ENCODE measurements at regions not wholly inside any gene's neighbourhood (a gene's known extent, or its start where the extent isn't known, plus 50 kb on each side); places are given as distances from the start of the nearest gene placed in this dataset.
"Not testable (repeated sequence)": the region's sequence is repeated elsewhere in the genome, so short reads cannot be mapped to it uniquely, and the experiment has no call there.

- DNase-seq, result no peak
Measured at GRCh38 chr13:61988810-61989209, 573.2 kb upstream of the PCDH20 start.

GRCh38 chr13:61975001-61975400 lies 559.4 kb upstream of the PCDH20 start:
- DNase-seq, result no peak

GRCh38 chr13:61965756-61966155 lies 550.1 kb upstream of the PCDH20 start:
- no peak for DNase-seq

GRCh38 chr13:61960981-61961380 lies 545.3 kb upstream of the PCDH20 start:
- DNase-seq, result no peak

- no peak for DNase-seq
Measured at GRCh38 chr13:61954092-61954491, 538.4 kb upstream of the PCDH20 start.

GRCh38 chr13:61950828-61951227 lies 535.2 kb upstream of the PCDH20 start:
- no peak for DNase-seq

- no peak for DNase-seq
Measured at GRCh38 chr13:61944329-61944929, 528.8 kb upstream of the PCDH20 start.

- DNase-seq, result no peak
Measured at GRCh38 chr13:61935710-61936109, 520.1 kb upstream of the PCDH20 start.

GRCh38 chr13:61927648-61928047 lies 512.0 kb upstream of the PCDH20 start:
- DNase-seq, result no peak

- no peak for DNase-seq
Measured at GRCh38 chr13:61918841-61919240, 503.2 kb upstream of the PCDH20 start.

GRCh38 chr13:61916483-61916882 lies 500.8 kb upstream of the PCDH20 start:
- DNase-seq, result no peak

GRCh38 chr13:61913183-61913582 lies 497.5 kb upstream of the PCDH20 start:
- DNase-seq, result no peak

- DNase-seq, result no peak
Measured at GRCh38 chr13:61908906-61909615, 493.4 kb upstream of the PCDH20 start.

- no peak for DNase-seq
Measured at GRCh38 chr13:61905054-61905453, 489.4 kb upstream of the PCDH20 start.

GRCh38 chr13:61901946-61902541 lies 486.4 kb upstream of the PCDH20 start:
- no peak for DNase-seq

GRCh38 chr13:61900033-61900432 lies 484.4 kb upstream of the PCDH20 start:
- no peak for DNase-seq

- no peak for DNase-seq
Measured at GRCh38 chr13:61898207-61898606, 482.6 kb upstream of the PCDH20 start.

- no peak for DNase-seq
Measured at GRCh38 chr13:61891401-61891800, 475.8 kb upstream of the PCDH20 start.

GRCh38 chr13:61884830-61885229 lies 469.2 kb upstream of the PCDH20 start:
- DNase-seq, result no peak

- DNase-seq, result no peak
Measured at GRCh38 chr13:61880578-61881283, 465.1 kb upstream of the PCDH20 start.

GRCh38 chr13:61878565-61878964 lies 462.9 kb upstream of the PCDH20 start:
- DNase-seq, result not testable (repeated sequence)

- DNase-seq, result no peak
Measured at GRCh38 chr13:61874970-61875579, 459.4 kb upstream of the PCDH20 start.

GRCh38 chr13:61873717-61874116 lies 458.1 kb upstream of the PCDH20 start:
- DNase-seq, result no peak
